ENCODE measurements at regions not wholly inside any gene's neighbourhood (a gene's known extent, or its start where the extent isn't known, plus 50 kb on each side); places are given as distances from the start of the nearest gene placed in this dataset.

- Histone ChIP-seq H3K4me3 (ENCODE audit: low read length) (no peak overlapping the region), H3K9me3 (replicated peaks; ENCODE audit: control insufficient read depth, low read depth, low read length) (no peaks in the 10 kb centered on the region), H3K27me3 (ENCODE audit: control insufficient read depth, insufficient read depth, low read length) (peaks cover 2% of the 10 kb centered on the region), H3K27ac (ENCODE audit: low read length) (no peak overlapping the region), H3K36me3 (ENCODE audit: control insufficient read depth, insufficient read depth, low read length) (no peaks in the 10 kb centered on the region), H3K4me1 (ENCODE audit: control insufficient read depth, insufficient read depth, low read length) (peaks cover 7% of the 10 kb centered on the region)
- WGBS (ENCODE audit: insufficient coverage) = 0% methylated on average over 3 of the region's 6 CpGs
- peak; percentile 58 for DNase-seq
Observed at GRCh38 chr16:66212428-66212827, 154.1 kb upstream of the CDH5 start.

DNA sequence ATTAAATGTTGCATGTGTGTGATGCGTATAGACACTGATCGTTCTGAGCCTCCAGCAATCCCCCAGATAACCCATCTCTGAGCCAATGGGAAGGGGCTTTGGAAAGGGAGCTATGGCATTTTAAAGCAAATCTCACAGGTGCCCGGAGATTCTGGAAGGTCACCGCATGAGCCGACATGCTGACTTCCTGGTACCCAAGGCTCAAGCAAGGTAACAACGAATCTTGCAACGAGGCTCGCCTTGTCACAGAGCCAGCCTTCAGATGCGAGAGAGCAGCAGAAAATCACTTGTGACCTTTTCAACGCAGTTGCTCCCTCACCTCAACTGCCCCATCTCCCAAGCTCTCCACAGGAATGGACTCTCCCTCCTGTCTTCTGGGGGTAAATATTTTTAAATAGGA lies 154.8 kb upstream of the CDH5 start:
- peaks cover 2% of the 10 kb centered on the region for H3K27me3 ChIP-seq (ENCODE audit: control insufficient read depth, insufficient read depth, low read length)
- no peak overlapping the region for H3K27ac ChIP-seq (ENCODE audit: low read length)

DNA sequence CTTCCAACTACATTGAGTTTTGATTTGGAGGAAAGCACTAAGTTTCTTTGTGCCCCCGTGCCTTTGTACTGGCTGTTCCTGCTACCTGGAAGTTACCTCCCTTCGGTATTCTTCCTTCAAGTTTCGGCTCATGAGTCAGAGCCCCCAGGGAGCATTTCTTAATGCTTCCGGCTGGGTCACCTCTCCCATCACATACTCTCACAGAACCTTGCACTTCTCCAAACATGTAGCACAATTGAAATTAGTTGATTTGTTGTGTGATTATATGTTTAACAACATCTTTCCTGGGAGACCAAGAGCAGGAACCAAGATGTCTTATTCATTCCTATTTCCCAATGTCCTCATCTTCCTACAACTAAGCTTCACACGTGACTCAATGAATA lies 158.6 kb upstream of the CDH5 start:
- H3K36me3 ChIP-seq (ENCODE audit: control insufficient read depth, insufficient read depth, low read length) = no peaks in the 10 kb centered on the region
- peaks cover 15% of the 10 kb centered on the region for H3K4me1 ChIP-seq (ENCODE audit: control insufficient read depth, insufficient read depth, low read length)
- H3K27me3 ChIP-seq (ENCODE audit: control insufficient read depth, insufficient read depth, low read length) = no peaks in the 10 kb centered on the region
- 100% methylated on average over 2 of the region's 5 CpGs for WGBS (ENCODE audit: insufficient coverage)
- no peak for DNase-seq
- no peak overlapping the region for H3K4me3 ChIP-seq (ENCODE audit: low read length)
- no peaks in the 10 kb centered on the region for H3K9me3 ChIP-seq (replicated peaks; ENCODE audit: control insufficient read depth, low read depth, low read length)
- H3K27ac ChIP-seq (ENCODE audit: low read length) = no peak overlapping the region

More for the DNA sequence above, 154.8 kb upstream of the CDH5 start:
- Histone ChIP-seq H3K4me3 (ENCODE audit: low read length) (no peak overlapping the region), H3K36me3 (ENCODE audit: control insufficient read depth, insufficient read depth, low read length) (no peaks in the 10 kb centered on the region), H3K4me1 (ENCODE audit: control insufficient read depth, insufficient read depth, low read length) (peaks cover 12% of the 10 kb centered on the region), H3K9me3 (replicated peaks; ENCODE audit: control insufficient read depth, low read depth, low read length) (no peaks in the 10 kb centered on the region)
- DNase-seq = no peak
- 81% methylated on average over 6 of the region's 10 CpGs for WGBS (ENCODE audit: insufficient coverage)

- Histone ChIP-seq H3K27ac (ENCODE audit: low read length) (no peak overlapping the region), H3K27me3 (ENCODE audit: control insufficient read depth, insufficient read depth, low read length) (no peaks in the 10 kb centered on the region), H3K4me3 (ENCODE audit: low read length) (no peak overlapping the region), H3K4me1 (ENCODE audit: control insufficient read depth, insufficient read depth, low read length) (peaks cover 15% of the 10 kb centered on the region), H3K9me3 (replicated peaks; ENCODE audit: control insufficient read depth, low read depth, low read length) (no peaks in the 10 kb centered on the region), H3K36me3 (ENCODE audit: control insufficient read depth, insufficient read depth, low read length) (no peaks in the 10 kb centered on the region)
- DNase-seq = peak; percentile 75
- WGBS (ENCODE audit: insufficient coverage) = 57% methylated on average over 2 of the region's 11 CpGs
Observed at GRCh38 chr16:66207139-66207882, 159.2 kb upstream of the CDH5 start.

- peaks cover 12% of the 10 kb centered on the region for H3K4me1 ChIP-seq (ENCODE audit: control insufficient read depth, insufficient read depth, low read length)
- no peak overlapping the region for H3K4me3 ChIP-seq (ENCODE audit: low read length)
- H3K27ac ChIP-seq (ENCODE audit: low read length) = no peak overlapping the region
- no peak for DNase-seq
- H3K27me3 ChIP-seq (ENCODE audit: control insufficient read depth, insufficient read depth, low read length) = no peaks in the 10 kb centered on the region
- no peaks in the 10 kb centered on the region for H3K9me3 ChIP-seq (replicated peaks; ENCODE audit: control insufficient read depth, low read depth, low read length)
- no peaks in the 10 kb centered on the region for H3K36me3 ChIP-seq (ENCODE audit: control insufficient read depth, insufficient read depth, low read length)
- WGBS (ENCODE audit: insufficient coverage) = 89% methylated on average over 1 of the region's 4 CpGs
Observed at GRCh38 chr16:66206363-66206762, 160.1 kb upstream of the CDH5 start.

- no peak overlapping the region for H3K27ac ChIP-seq (ENCODE audit: low read length)
- DNase-seq = no peak
- no peak overlapping the region for H3K4me3 ChIP-seq (ENCODE audit: low read length)
- no peaks in the 10 kb centered on the region for H3K9me3 ChIP-seq (replicated peaks; ENCODE audit: control insufficient read depth, low read depth, low read length)
- H3K4me1 ChIP-seq (ENCODE audit: control insufficient read depth, insufficient read depth, low read length) = peaks cover 12% of the 10 kb centered on the region
- no peaks in the 10 kb centered on the region for H3K27me3 ChIP-seq (ENCODE audit: control insufficient read depth, insufficient read depth, low read length)
- H3K36me3 ChIP-seq (ENCODE audit: control insufficient read depth, insufficient read depth, low read length) = no peaks in the 10 kb centered on the region
- WGBS (ENCODE audit: insufficient coverage) = no CpG with 5 or more reads among the region's 8 CpGs
Observed at GRCh38 chr16:66205287-66206231, 160.9 kb upstream of the CDH5 start.

GRCh38 chr16:66204756-66205155 lies 161.7 kb upstream of the CDH5 start:
- Histone ChIP-seq H3K4me3 (ENCODE audit: low read length) (no peak overlapping the region), H3K4me1 (ENCODE audit: control insufficient read depth, insufficient read depth, low read length) (peaks cover 12% of the 10 kb centered on the region), H3K36me3 (ENCODE audit: control insufficient read depth, insufficient read depth, low read length) (no peaks in the 10 kb centered on the region), H3K27ac (ENCODE audit: low read length) (no peak overlapping the region), H3K27me3 (ENCODE audit: control insufficient read depth, insufficient read depth, low read length) (no peaks in the 10 kb centered on the region), H3K9me3 (replicated peaks; ENCODE audit: control insufficient read depth, low read depth, low read length) (no peaks in the 10 kb centered on the region)
- peak; percentile 81 for DNase-seq
- no CpG with 5 or more reads among the region's 3 CpGs for WGBS (ENCODE audit: insufficient coverage)

DNA sequence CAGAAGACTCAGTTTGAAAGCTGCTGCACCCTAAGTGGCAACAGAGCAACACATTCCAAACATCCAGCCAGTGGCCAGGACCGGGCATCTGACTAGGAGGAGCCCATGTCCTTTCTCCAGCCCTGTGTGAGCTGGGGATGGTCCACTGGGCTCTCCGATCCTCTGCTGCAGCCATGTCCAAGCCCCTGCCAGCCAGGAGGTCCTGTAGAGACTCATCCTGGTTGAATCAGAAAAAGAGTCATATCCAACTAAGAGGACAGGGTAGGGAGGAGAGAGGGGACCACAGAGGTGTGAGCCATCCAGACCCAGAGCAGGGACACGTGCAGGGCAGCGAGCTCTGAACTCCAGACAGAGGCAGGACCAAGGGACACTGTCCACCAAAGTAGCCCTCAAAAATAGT lies 163.0 kb upstream of the CDH5 start:
- Histone ChIP-seq H3K27me3 (ENCODE audit: control insufficient read depth, insufficient read depth, low read length) (no peaks in the 10 kb centered on the region), H3K27ac (ENCODE audit: low read length) (no peak overlapping the region), H3K4me1 (ENCODE audit: control insufficient read depth, insufficient read depth, low read length) (peaks cover 9% of the 10 kb centered on the region), H3K9me3 (replicated peaks; ENCODE audit: control insufficient read depth, low read depth, low read length) (no peaks in the 10 kb centered on the region), H3K4me3 (ENCODE audit: low read length) (no peak overlapping the region), H3K36me3 (ENCODE audit: control insufficient read depth, insufficient read depth, low read length) (no peaks in the 10 kb centered on the region)
- WGBS (ENCODE audit: insufficient coverage) = 94% methylated on average over 2 of the region's 4 CpGs
- no peak for DNase-seq

- Histone ChIP-seq H3K27ac (ENCODE audit: low read length) (no peak overlapping the region), H3K36me3 (ENCODE audit: control insufficient read depth, insufficient read depth, low read length) (no peaks in the 10 kb centered on the region), H3K9me3 (replicated peaks; ENCODE audit: control insufficient read depth, low read depth, low read length) (no peaks in the 10 kb centered on the region), H3K27me3 (ENCODE audit: control insufficient read depth, insufficient read depth, low read length) (no peaks in the 10 kb centered on the region), H3K4me3 (ENCODE audit: low read length) (no peak overlapping the region), H3K4me1 (ENCODE audit: control insufficient read depth, insufficient read depth, low read length) (no peaks in the 10 kb centered on the region)
- no peak for DNase-seq
- no CpG with 5 or more reads among the region's 1 CpG for WGBS (ENCODE audit: insufficient coverage)
Observed at GRCh38 chr16:66199189-66199588, 167.3 kb upstream of the CDH5 start.

- H3K9me3 ChIP-seq (replicated peaks; ENCODE audit: control insufficient read depth, low read depth, low read length) = no peaks in the 10 kb centered on the region
- H3K27me3 ChIP-seq (ENCODE audit: control insufficient read depth, insufficient read depth, low read length) = no peaks in the 10 kb centered on the region
- no CpG with 5 or more reads among the region's 3 CpGs for WGBS (ENCODE audit: insufficient coverage)
- no peaks in the 10 kb centered on the region for H3K4me1 ChIP-seq (ENCODE audit: control insufficient read depth, insufficient read depth, low read length)
- H3K4me3 ChIP-seq (ENCODE audit: low read length) = no peak overlapping the region
- H3K36me3 ChIP-seq (ENCODE audit: control insufficient read depth, insufficient read depth, low read length) = no peaks in the 10 kb centered on the region
- DNase-seq = no peak
- H3K27ac ChIP-seq (ENCODE audit: low read length) = no peak overlapping the region
Observed at GRCh38 chr16:66198641-66199040, 167.8 kb upstream of the CDH5 start.

Measured in muscle of leg (tissue), 3 donors.